ENCODE measurements at regions not wholly inside any gene's neighbourhood (a gene's known extent, or its start where the extent isn't known, plus 50 kb on each side); places are given as distances from the start of the nearest gene placed in this dataset.

DNA sequence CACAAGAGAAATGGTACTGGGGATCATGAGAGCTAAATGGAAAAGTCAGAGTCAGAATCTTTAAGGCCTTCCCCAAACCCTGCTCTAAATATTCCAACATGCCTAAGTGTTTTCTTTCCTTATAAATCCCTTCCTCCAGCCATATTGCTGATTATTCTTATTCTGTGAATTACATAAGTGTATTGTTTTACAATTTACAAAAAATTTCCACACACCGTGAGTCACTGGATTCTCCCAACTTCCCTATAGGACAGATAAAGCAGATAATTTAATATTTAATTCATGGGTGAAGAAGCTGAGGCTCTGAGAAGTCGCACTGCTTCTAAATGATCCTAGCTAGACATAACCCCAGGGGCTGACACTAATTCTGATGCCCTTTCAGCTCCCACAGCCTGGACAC, 243.3 kb upstream of the JUN start:
- TF ChIP-seq, protein P1, sequence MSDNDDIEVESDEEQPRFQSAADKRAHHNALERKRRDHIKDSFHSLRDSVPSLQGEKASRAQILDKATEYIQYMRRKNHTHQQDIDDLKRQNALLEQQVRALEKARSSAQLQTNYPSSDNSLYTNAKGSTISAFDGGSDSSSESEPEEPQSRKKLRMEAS (IDR thresholded peaks at IDR 0.05), result no peak
- TF ChIP-seq, protein P2, sequence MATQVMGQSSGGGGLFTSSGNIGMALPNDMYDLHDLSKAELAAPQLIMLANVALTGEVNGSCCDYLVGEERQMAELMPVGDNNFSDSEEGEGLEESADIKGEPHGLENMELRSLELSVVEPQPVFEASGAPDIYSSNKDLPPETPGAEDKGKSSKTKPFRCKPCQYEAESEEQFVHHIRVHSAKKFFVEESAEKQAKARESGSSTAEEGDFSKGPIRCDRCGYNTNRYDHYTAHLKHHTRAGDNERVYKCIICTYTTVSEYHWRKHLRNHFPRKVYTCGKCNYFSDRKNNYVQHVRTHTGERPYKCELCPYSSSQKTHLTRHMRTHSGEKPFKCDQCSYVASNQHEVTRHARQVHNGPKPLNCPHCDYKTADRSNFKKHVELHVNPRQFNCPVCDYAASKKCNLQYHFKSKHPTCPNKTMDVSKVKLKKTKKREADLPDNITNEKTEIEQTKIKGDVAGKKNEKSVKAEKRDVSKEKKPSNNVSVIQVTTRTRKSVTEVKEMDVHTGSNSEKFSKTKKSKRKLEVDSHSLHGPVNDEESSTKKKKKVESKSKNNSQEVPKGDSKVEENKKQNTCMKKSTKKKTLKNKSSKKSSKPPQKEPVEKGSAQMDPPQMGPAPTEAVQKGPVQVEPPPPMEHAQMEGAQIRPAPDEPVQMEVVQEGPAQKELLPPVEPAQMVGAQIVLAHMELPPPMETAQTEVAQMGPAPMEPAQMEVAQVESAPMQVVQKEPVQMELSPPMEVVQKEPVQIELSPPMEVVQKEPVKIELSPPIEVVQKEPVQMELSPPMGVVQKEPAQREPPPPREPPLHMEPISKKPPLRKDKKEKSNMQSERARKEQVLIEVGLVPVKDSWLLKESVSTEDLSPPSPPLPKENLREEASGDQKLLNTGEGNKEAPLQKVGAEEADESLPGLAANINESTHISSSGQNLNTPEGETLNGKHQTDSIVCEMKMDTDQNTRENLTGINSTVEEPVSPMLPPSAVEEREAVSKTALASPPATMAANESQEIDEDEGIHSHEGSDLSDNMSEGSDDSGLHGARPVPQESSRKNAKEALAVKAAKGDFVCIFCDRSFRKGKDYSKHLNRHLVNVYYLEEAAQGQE (IDR thresholded peaks at IDR 0.05; ENCODE audit: low read depth), result no peak
- TF ChIP-seq FOXM1 (IDR thresholded peaks at IDR 0.05; ENCODE audit: borderline replicate concordance, low read depth), result no peak
- TF ChIP-seq CREB1 (IDR thresholded peaks at IDR 0.05; ENCODE audit: low read depth), result no peak
- TF ChIP-seq TCF12 (IDR thresholded peaks at IDR 0.05; ENCODE audit: low read depth), result no peak
- no peak for TF ChIP-seq EP300 (IDR thresholded peaks at IDR 0.05; ENCODE audit: borderline replicate concordance)
- TF ChIP-seq, protein P3, sequence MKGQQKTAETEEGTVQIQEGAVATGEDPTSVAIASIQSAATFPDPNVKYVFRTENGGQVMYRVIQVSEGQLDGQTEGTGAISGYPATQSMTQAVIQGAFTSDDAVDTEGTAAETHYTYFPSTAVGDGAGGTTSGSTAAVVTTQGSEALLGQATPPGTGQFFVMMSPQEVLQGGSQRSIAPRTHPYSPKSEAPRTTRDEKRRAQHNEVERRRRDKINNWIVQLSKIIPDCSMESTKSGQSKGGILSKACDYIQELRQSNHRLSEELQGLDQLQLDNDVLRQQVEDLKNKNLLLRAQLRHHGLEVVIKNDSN (IDR thresholded peaks at IDR 0.05), result no peak
- no peak for TF ChIP-seq YY1 (IDR thresholded peaks at IDR 0.05; ENCODE audit: low read depth)
- TF ChIP-seq TAF1 (IDR thresholded peaks at IDR 0.05; ENCODE audit: low read depth), result no peak
- TF ChIP-seq CEBPB (IDR thresholded peaks at IDR 0.05), result no peak
- TF ChIP-seq TEAD4 (IDR thresholded peaks at IDR 0.05), result no peak
- TF ChIP-seq NFIC (IDR thresholded peaks at IDR 0.05), result no peak
- no peak for TF ChIP-seq ZBTB7A (IDR thresholded peaks at IDR 0.05; ENCODE audit: low read depth)

All from Ishikawa (cell line).